H9 (cell line): ENCODE measurements at regions not wholly inside any gene's neighbourhood (a gene's known extent, or its start where the extent isn't known, plus 50 kb on each side); places are given as distances from the start of the nearest gene placed in this dataset.

Source experiments
- DNase-seq: peaks from one replicate; pipeline ENCODE4 v3.0.0-alpha.2; 2017
- H2AFZ ChIP-seq: one replicate; pipeline ENCODE4 v1.6.1; 2013; ENCODE audit warnings: mild to moderate bottlenecking, low read length, control low read depth, moderate library complexity
- H2AK5ac ChIP-seq: 2 replicates; pipeline ENCODE4 v1.6.1; 2013; ENCODE audit warnings: low read length, control low read depth, mixed read lengths; ENCODE audit not compliant: insufficient read length
- H2BK120ac ChIP-seq: one replicate; pipeline ENCODE4 v1.6.1; 2013; ENCODE audit warnings: low read depth, mild to moderate bottlenecking, low read length, control low read depth, inconsistent platforms; ENCODE audit not compliant: poor library complexity, severe bottlenecking
- H2BK12ac ChIP-seq: 2 replicates; pipeline ENCODE4 v1.6.1; 2013; ENCODE audit warnings: low read length, control low read depth, mixed read lengths, low read depth; ENCODE audit not compliant: insufficient read length
- H2BK15ac ChIP-seq: 2 replicates; pipeline ENCODE4 v1.6.1; 2013; ENCODE audit warnings: low read depth, low read length, control low read depth
- H2BK20ac ChIP-seq: one replicate; pipeline ENCODE4 v1.6.1; 2013; ENCODE audit warnings: low read depth, mild to moderate bottlenecking, low read length, control low read depth, inconsistent platforms; ENCODE audit not compliant: poor library complexity, severe bottlenecking
- H2BK5ac ChIP-seq: 2 replicates; pipeline ENCODE4 v1.6.1; 2013; ENCODE audit warnings: low read length, control low read depth, mixed read lengths; ENCODE audit not compliant: insufficient read length
- H3K14ac ChIP-seq: 2 replicates; pipeline ENCODE4 v1.6.1; 2013; ENCODE audit warnings: low read length, control low read depth; ENCODE audit not compliant: insufficient read depth
- H3K18ac ChIP-seq: 2 replicates; pipeline ENCODE4 v1.6.1; 2013; ENCODE audit warnings: low read depth, mild to moderate bottlenecking, mixed read lengths, low read length, control low read depth; ENCODE audit not compliant: insufficient read length
- H3K23ac ChIP-seq: 2 replicates; pipeline ENCODE4 v1.6.1; 2013; ENCODE audit warnings: low read length, control low read depth, mixed read lengths, low read depth; ENCODE audit not compliant: insufficient read length
- H3K23me2 ChIP-seq: 2 replicates; pipeline ENCODE4 v1.6.1; 2013; ENCODE audit warnings: low read depth, mild to moderate bottlenecking, mixed read lengths, low read length, control low read depth; ENCODE audit not compliant: insufficient read length, poor library complexity, severe bottlenecking
- H3K27ac ChIP-seq: 2 replicates; pipeline ENCODE4 v1.5.1; 2013; ENCODE audit warnings: low read length, control low read depth, mixed read lengths, low read depth; ENCODE audit not compliant: insufficient read length
- H3K27me3 ChIP-seq: 2 replicates; pipeline ENCODE4 v1.6.1; 2013; ENCODE audit warnings: low read length, control low read depth, inconsistent platforms; ENCODE audit not compliant: insufficient read depth
- H3K4ac ChIP-seq: 2 replicates; pipeline ENCODE4 v1.6.1; 2013; ENCODE audit warnings: low read depth, mild to moderate bottlenecking, control low read depth, inconsistent platforms, low read length, moderate library complexity
- H3K4me1 ChIP-seq: 2 replicates; pipeline ENCODE4 v1.6.1; 2013; ENCODE audit warnings: low read length, control low read depth, inconsistent platforms; ENCODE audit not compliant: insufficient read depth
- H3K4me2 ChIP-seq: 2 replicates; pipeline ENCODE4 v1.6.1; 2013; ENCODE audit warnings: low read length, control low read depth, mixed read lengths; ENCODE audit not compliant: insufficient read length, insufficient read depth
- H3K56ac ChIP-seq: 2 replicates; pipeline ENCODE4 v1.6.1; 2013; ENCODE audit warnings: low read depth, mild to moderate bottlenecking, mixed read lengths, low read length, control low read depth; ENCODE audit not compliant: insufficient read length
- H3K79me1 ChIP-seq: 2 replicates; pipeline ENCODE4 v1.6.1; 2013; ENCODE audit warnings: low read depth, mild to moderate bottlenecking, moderate library complexity, low read length, control low read depth, inconsistent platforms; ENCODE audit not compliant: insufficient read depth, poor library complexity, severe bottlenecking
- H3K79me2 ChIP-seq: 2 replicates; pipeline ENCODE4 v1.6.1; 2013; ENCODE audit warnings: low read length, control low read depth, inconsistent platforms; ENCODE audit not compliant: insufficient read depth
- H3K9ac ChIP-seq: 2 replicates; pipeline ENCODE4 v1.6.1; 2013; ENCODE audit warnings: low read length, control low read depth, mixed read lengths; ENCODE audit not compliant: insufficient read length; ENCODE audit errors: extremely low read depth
- H3K9me3 ChIP-seq: one replicate; pipeline ENCODE4 v1.6.1; 2013; ENCODE audit warnings: low read depth, low read length, inconsistent platforms; ENCODE audit not compliant: control insufficient read depth
- H3T11ph ChIP-seq: one replicate; pipeline ENCODE4 v1.6.1; 2013; ENCODE audit warnings: mild to moderate bottlenecking, low read length, control low read depth, inconsistent platforms
- H4K20me1 ChIP-seq: one replicate; pipeline ENCODE4 v1.6.1; 2013; ENCODE audit not compliant: control insufficient read depth, insufficient read length, insufficient read depth
- H4K5ac ChIP-seq: 2 replicates; pipeline ENCODE4 v1.6.1; 2013; ENCODE audit warnings: low read depth, mild to moderate bottlenecking, mixed read lengths, low read length, control low read depth; ENCODE audit not compliant: insufficient read length
- H4K8ac ChIP-seq: replicated peaks from 2 replicates; pipeline ENCODE4 v1.6.1; 2013; ENCODE audit warnings: low read length, control low read depth, mixed read lengths, low read depth; ENCODE audit not compliant: insufficient read length
- H4K91ac ChIP-seq: 2 replicates; pipeline ENCODE4 v1.6.1; 2013; ENCODE audit warnings: low read depth, mild to moderate bottlenecking, moderate library complexity, mixed read lengths, low read length, control low read depth; ENCODE audit not compliant: insufficient read length
- H3K27ac Mint-ChIP-seq, 3 experiments: 2 replicates in 2 of 3; 3 replicates in 1 of 3; pipeline ENCODE4 v1.8.0; 2020 to 2021; ENCODE audit warnings: mixed read lengths in 3 of 3, mild to moderate bottlenecking in 1 of 3, moderate library complexity in 1 of 3
- H3K27me3 Mint-ChIP-seq: 2 replicates; pipeline ENCODE4 v1.8.0; 2021; ENCODE audit warnings: low read depth, mild to moderate bottlenecking, moderate library complexity, mixed read lengths
- H3K36me3 Mint-ChIP-seq, 3 experiments: 2 replicates in 2 of 3; 3 replicates in 1 of 3; pipeline ENCODE4 v1.8.0; 2020 to 2021; ENCODE audit warnings: low read depth in 3 of 3, mixed read lengths in 3 of 3; ENCODE audit not compliant: insufficient read depth in 1 of 3
- H3K4me1 Mint-ChIP-seq, 2 experiments: 2 replicates each; pipeline ENCODE4 v1.8.0; 2020; ENCODE audit warnings: mixed read lengths in 2 of 2
- H3K4me3 Mint-ChIP-seq, 2 experiments: 2 replicates in 1 of 2; 3 replicates in 1 of 2; pipeline ENCODE4 v1.8.0; 2020 to 2021; ENCODE audit warnings: mild to moderate bottlenecking in 2 of 2, mixed read lengths in 2 of 2, moderate library complexity in 1 of 2
- H3K9me3 Mint-ChIP-seq, 2 experiments: 2 replicates in 1 of 2; 3 replicates in 1 of 2; pipeline ENCODE4 v1.8.0; 2020; ENCODE audit warnings: mild to moderate bottlenecking in 2 of 2, mixed read lengths in 2 of 2, moderate library complexity in 1 of 2
- WGBS: extraction: QIAGEN DNeasy Blood & Tissue Kit; methylation state at CpG from one replicate; pipeline ENCODE4 v1.1.7; 2013; ENCODE audit warnings: missing lambda C conversion rate, low lambda C conversion rate, mixed read lengths; ENCODE audit not compliant: insufficient read length; ENCODE audit errors: extremely low coverage; 5-methylcytosine and 5-hydroxymethylcytosine counted together
- TF ChIP-seq, protein P1 (sequence below): fragments of 200-600 bp; sonication (generic); conservative IDR thresholded peaks from 3 replicates; pipeline ENCODE4 v1.8.0; 2021; ENCODE audit warnings: antibody characterized with exemption, mild to moderate bottlenecking

DNA sequence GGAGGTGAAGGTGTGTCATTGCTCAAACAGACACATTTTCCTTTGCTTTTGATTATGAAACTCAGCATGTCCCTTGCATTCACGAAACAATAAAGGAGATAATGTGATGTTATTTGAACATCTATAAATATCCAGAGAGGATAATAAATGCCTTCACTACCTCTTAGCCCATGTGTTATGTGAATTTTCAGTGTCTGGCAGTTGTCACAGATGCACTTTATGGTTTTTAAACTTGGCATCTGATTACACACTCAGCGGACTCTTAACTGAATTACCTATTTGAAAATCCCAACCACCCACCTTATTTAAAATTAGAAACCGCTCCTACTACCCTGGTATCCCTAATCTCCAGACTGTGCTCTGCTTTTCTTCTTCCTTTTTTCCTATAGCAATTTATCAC, 254.2 kb downstream of the COG6 start:
- TF ChIP-seq, protein P1, sequence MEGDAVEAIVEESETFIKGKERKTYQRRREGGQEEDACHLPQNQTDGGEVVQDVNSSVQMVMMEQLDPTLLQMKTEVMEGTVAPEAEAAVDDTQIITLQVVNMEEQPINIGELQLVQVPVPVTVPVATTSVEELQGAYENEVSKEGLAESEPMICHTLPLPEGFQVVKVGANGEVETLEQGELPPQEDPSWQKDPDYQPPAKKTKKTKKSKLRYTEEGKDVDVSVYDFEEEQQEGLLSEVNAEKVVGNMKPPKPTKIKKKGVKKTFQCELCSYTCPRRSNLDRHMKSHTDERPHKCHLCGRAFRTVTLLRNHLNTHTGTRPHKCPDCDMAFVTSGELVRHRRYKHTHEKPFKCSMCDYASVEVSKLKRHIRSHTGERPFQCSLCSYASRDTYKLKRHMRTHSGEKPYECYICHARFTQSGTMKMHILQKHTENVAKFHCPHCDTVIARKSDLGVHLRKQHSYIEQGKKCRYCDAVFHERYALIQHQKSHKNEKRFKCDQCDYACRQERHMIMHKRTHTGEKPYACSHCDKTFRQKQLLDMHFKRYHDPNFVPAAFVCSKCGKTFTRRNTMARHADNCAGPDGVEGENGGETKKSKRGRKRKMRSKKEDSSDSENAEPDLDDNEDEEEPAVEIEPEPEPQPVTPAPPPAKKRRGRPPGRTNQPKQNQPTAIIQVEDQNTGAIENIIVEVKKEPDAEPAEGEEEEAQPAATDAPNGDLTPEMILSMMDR: no peak
- H2BK12ac ChIP-seq: no peak overlapping the region
- H3K79me2 ChIP-seq: no peaks in the 10 kb centered on the region
- no peak overlapping the region for H2BK5ac ChIP-seq
- H3K56ac ChIP-seq: no peak overlapping the region
- no peaks in the 10 kb centered on the region for H3K4me1 ChIP-seq
- H4K20me1 ChIP-seq: no peaks in the 10 kb centered on the region
- H2AFZ ChIP-seq: no peak overlapping the region
- DNase-seq: no peak
- H3K4me2 ChIP-seq: no peak overlapping the region
- no peak overlapping the region for H3K23ac ChIP-seq
- no peaks in the 10 kb centered on the region for H3K23me2 ChIP-seq
- H4K5ac ChIP-seq: no peak overlapping the region
- H3K4me1 Mint-ChIP-seq: no peaks in the 10 kb centered on the region
- H3K9me3 ChIP-seq: no peaks in the 10 kb centered on the region
- no peaks in the 10 kb centered on the region for H3K27me3 ChIP-seq
- no peak overlapping the region for H4K8ac ChIP-seq
- H2BK120ac ChIP-seq: no peak overlapping the region
- H3K18ac ChIP-seq: no peak overlapping the region
- H2BK15ac ChIP-seq: no peak overlapping the region
- no peak overlapping the region for H2AK5ac ChIP-seq
- H3K4me3 Mint-ChIP-seq: no peak overlapping the region
- H3T11ph ChIP-seq: no peak overlapping the region
- no peak overlapping the region for H3K4ac ChIP-seq
- H3K27ac Mint-ChIP-seq: no peak overlapping the region
- no peak overlapping the region for H4K91ac ChIP-seq
- no CpG with 5 or more reads among the region's 3 CpGs for WGBS
- no peaks in the 10 kb centered on the region for H3K79me1 ChIP-seq
- no peak overlapping the region for H3K27ac ChIP-seq
- H3K36me3 Mint-ChIP-seq: no peaks in the 10 kb centered on the region
- peaks cover 1% of the 10 kb centered on the region; the same call in 1 of the 2 replicates for H3K27me3 Mint-ChIP-seq
- H3K14ac ChIP-seq: no peak overlapping the region
- H3K9ac ChIP-seq: no peak overlapping the region
- H3K9me3 Mint-ChIP-seq: no peaks in the 10 kb centered on the region
- no peak overlapping the region for H2BK20ac ChIP-seq
